ENCODE measurements at regions not wholly inside any gene's neighbourhood (a gene's known extent, or its start where the extent isn't known, plus 50 kb on each side); places are given as distances from the start of the nearest gene placed in this dataset.

- TF ChIP-seq CTCF (conservative IDR thresholded peaks at IDR 0.05; ENCODE audit: low read depth in 2 of 2) (no peak), EZH2 (IDR thresholded peaks at IDR 0.05; ENCODE audit: low read depth, unreplicated experiment) (no peak)
These were observed 1100.2 kb downstream of the FSCB start for GRCh38 chr14:43406931-43407330.

All from GM23338 (cell line).